D721Med (cell line): ENCODE measurements at regions not wholly inside any gene's neighbourhood (a gene's known extent, or its start where the extent isn't known, plus 50 kb on each side); places are given as distances from the start of the nearest gene placed in this dataset.

Source experiments
- DNase-seq: peaks from one replicate; pipeline ENCODE4 v3.0.0; 2011; ENCODE audit warnings: low spot score; ENCODE audit not compliant: insufficient read length
- FAIRE-seq: peaks from 2 replicates; lab custom pipeline; 2011; peaks lifted over from hg19 to GRCh38; lab: Jason Lieb, UNC
- CTCF ChIP-seq: IDR thresholded peaks from 2 replicates; pipeline ENCODE4 v1.5.1; 2012; ENCODE audit warnings: mild to moderate bottlenecking, control low read depth; ENCODE audit not compliant: insufficient read depth; ENCODE audit errors: missing control alignments

GRCh38 chr3:1962396-1963088, 136.1 kb upstream of the CNTN4 start:
- no peak for TF ChIP-seq CTCF
- FAIRE-seq (no peak), DNase-seq (no peak)

GRCh38 chr3:1963896-1964295, 134.8 kb upstream of the CNTN4 start:
- FAIRE-seq, result no peak
- no peak for TF ChIP-seq CTCF
- DNase-seq, result no peak

- no peak for FAIRE-seq
- no peak for TF ChIP-seq CTCF
- no peak for DNase-seq
Measured at GRCh38 chr3:1967525-1967924, 131.1 kb upstream of the CNTN4 start.

GRCh38 chr3:1969281-1969680, 129.4 kb upstream of the CNTN4 start:
- TF ChIP-seq CTCF, result no peak
- FAIRE-seq (no peak), DNase-seq (no peak)

GRCh38 chr3:1971780-1972179, 126.9 kb upstream of the CNTN4 start:
- no peak for FAIRE-seq

GRCh38 chr3:1979961-1980615, 118.6 kb upstream of the CNTN4 start:
- no peak for FAIRE-seq

More at GRCh38 chr3:1971780-1972179, 126.9 kb upstream of the CNTN4 start:
- TF ChIP-seq CTCF, result no peak
- DNase-seq, result no peak

More at GRCh38 chr3:1979961-1980615, 118.6 kb upstream of the CNTN4 start:
- TF ChIP-seq CTCF, result no peak
- no peak for DNase-seq
